ENCODE measurements at regions not wholly inside any gene's neighbourhood (a gene's known extent, or its start where the extent isn't known, plus 50 kb on each side); places are given as distances from the start of the nearest gene placed in this dataset.

GRCh38 chr1:187665483-187665882 is 836.7 kb downstream of the PLA2G4A start:
- TF ChIP-seq CTCF (IDR thresholded peaks at IDR 0.05; ENCODE audit: poor library complexity, severe bottlenecking) (no peak), MXI1 (conservative IDR thresholded peaks at IDR 0.05; ENCODE audit: poor library complexity, severe bottlenecking) (no peak)
